Mucosa of descending colon (tissue), 3 donors: ENCODE measurements at regions not wholly inside any gene's neighbourhood (a gene's known extent, or its start where the extent isn't known, plus 50 kb on each side); places are given as distances from the start of the nearest gene placed in this dataset.

Experiments used
- ATAC-seq: fragments of 200-7000 bp; cut with Tn5 transposase; one replicate; pipeline ENCODE4 v1.9.1; 2020; ENCODE audit warnings: mild to moderate bottlenecking, moderate library complexity
- DNase-seq, 3 donors: peaks; one replicate each; pipeline ENCODE4 v3.0.0-alpha.2; 2020
- H3K36me3 ChIP-seq: fragments of 200-600 bp; one replicate; pipeline ENCODE4 v1.8.0; 2021; ENCODE audit warnings: low read depth, mild to moderate bottlenecking
- H3K4me1 ChIP-seq: fragments of 200-600 bp; one replicate; pipeline ENCODE4 v1.8.0; 2021; ENCODE audit warnings: low read depth, mild to moderate bottlenecking
- H3K4me3 ChIP-seq: fragments of 200-600 bp; one replicate; pipeline ENCODE4 v1.8.0; 2021; ENCODE audit warnings: mild to moderate bottlenecking
- H3K9me3 ChIP-seq: fragments of 200-600 bp; one replicate; pipeline ENCODE4 v1.8.0; 2021; ENCODE audit warnings: mild to moderate bottlenecking
- intact Hi-C, 2 donors: fragments of 100-400 bp; cut with DNase I in 1 of 2; cut with micrococcal nuclease in 1 of 2; formaldehyde crosslinking; loops; one replicate each; pipeline versions ENCODE4 v1.11.0 to v1.11.1; 2022; cut with DNase I, micrococcal nuclease
- TF ChIP-seq, protein P1 (sequence below): fragments of 200-600 bp; IDR thresholded peaks from one replicate; pipeline ENCODE4 v1.8.0; 2022; ENCODE audit warnings: antibody characterized with exemption, mild to moderate bottlenecking
- donor health status: DM: no; HTN: no; CAD: no; lungs with moderate emphysema.
- donor health status: DM: no; HTN: no; CAD: no.
- donor health status: DM: no; HTN: yes; CAD: no.

DNA sequence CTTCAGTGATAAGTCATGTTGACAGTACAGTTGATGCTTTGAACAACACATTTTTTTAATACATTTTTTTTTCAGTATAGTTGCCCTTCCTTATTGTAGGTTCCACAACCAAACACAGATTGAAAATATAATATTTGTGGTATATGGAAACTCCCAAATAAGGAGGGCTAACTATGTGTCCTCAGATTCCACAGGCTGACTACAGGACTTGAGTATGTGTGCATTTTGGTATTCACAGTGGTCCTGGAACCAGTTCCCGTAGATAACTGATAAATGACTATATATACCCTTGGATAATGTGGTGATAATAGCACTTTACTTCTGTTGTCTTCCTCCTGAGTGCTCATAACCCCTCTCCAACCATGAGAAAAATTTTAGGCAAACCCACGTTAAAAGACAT lies 111.6 kb upstream of the NUDT6 start:
- Histone ChIP-seq H3K36me3 (no peaks in the 10 kb centered on the region), H3K4me3 (no peak overlapping the region), H3K9me3 (no peaks in the 10 kb centered on the region), H3K4me1 (no peaks in the 10 kb centered on the region)
- DNase-seq (no peak), ATAC-seq (no peak)
- TF ChIP-seq, protein P1, sequence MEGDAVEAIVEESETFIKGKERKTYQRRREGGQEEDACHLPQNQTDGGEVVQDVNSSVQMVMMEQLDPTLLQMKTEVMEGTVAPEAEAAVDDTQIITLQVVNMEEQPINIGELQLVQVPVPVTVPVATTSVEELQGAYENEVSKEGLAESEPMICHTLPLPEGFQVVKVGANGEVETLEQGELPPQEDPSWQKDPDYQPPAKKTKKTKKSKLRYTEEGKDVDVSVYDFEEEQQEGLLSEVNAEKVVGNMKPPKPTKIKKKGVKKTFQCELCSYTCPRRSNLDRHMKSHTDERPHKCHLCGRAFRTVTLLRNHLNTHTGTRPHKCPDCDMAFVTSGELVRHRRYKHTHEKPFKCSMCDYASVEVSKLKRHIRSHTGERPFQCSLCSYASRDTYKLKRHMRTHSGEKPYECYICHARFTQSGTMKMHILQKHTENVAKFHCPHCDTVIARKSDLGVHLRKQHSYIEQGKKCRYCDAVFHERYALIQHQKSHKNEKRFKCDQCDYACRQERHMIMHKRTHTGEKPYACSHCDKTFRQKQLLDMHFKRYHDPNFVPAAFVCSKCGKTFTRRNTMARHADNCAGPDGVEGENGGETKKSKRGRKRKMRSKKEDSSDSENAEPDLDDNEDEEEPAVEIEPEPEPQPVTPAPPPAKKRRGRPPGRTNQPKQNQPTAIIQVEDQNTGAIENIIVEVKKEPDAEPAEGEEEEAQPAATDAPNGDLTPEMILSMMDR: no peak
- intact Hi-C loops: no loop called here

DNA sequence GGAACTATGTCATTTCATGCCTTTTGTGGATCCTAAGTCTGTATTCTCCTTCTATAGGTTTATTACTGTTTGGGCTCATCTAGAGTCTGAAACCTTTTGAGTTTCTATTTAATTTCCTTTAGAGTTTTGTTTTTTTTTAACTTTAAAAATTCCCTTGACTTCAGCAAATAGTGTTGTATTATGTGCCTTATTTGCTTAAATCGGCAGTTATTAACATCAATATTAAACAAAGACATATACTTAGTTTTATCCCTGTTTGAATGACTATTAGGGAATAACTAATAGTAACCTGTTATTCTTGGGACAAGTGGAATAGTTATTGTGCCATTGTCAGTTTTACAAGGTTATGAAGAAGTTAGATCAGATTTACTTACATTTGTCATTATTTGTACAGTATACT lies 112.8 kb upstream of the NUDT6 start:
- TF ChIP-seq, protein P1: no peak
- Histone ChIP-seq H3K9me3 (no peaks in the 10 kb centered on the region), H3K4me3 (no peak overlapping the region), H3K4me1 (no peaks in the 10 kb centered on the region), H3K36me3 (no peaks in the 10 kb centered on the region)
- DNase-seq (no peak), ATAC-seq (no peak)
- intact Hi-C loops: no loop called here

DNA sequence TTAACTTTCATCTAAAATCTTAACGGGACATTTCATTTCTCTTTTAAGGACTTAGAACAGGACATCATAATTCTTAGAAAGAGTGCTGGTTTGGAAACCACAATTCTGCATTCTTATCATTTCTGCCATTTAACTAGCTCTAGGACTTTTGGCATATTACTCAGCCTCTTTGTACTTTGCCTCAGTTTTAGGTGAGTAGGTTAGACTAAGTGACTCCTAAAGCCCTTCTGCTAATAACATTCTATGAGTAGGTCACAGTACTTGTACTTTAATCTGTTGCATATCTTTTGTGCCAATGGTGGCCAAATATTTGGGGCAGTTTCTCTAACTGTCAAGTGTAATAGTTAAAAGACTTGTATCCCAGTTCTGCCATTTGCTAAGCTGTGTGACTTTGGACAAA lies 115.4 kb upstream of the NUDT6 start:
- ATAC-seq (no peak), DNase-seq (no peak)
- TF ChIP-seq, protein P1: no peak
- intact Hi-C loops: no loop called here
- Histone ChIP-seq H3K36me3 (no peaks in the 10 kb centered on the region), H3K4me3 (no peak overlapping the region), H3K4me1 (no peaks in the 10 kb centered on the region), H3K9me3 (peaks cover 4% of the 10 kb centered on the region)

DNA sequence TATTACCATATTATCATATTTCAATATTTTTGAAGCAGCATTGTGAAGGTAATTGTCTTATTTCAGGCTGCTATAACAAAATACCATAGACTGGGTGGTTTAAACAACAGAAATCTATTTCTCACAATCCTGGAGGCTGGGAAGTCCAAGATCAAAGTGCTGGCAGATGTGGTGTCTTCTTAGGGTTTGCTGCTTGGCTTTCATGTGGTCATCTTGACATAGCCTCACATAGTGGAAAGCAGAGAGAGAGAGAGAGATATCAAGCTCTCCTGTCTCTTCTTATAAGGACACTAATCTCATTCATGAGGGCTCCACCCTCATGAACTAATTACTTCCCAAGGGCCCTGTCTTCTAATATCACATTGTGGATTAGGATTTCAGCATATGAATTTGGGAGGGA lies 119.7 kb upstream of the NUDT6 start:
- ATAC-seq: no peak
- intact Hi-C loops: no loop called here
- Histone ChIP-seq H3K9me3 (peaks cover 12% of the 10 kb centered on the region), H3K4me3 (no peak overlapping the region), H3K4me1 (no peaks in the 10 kb centered on the region), H3K36me3 (no peaks in the 10 kb centered on the region)
- TF ChIP-seq, protein P1: no peak
- DNase-seq: no peak

DNA sequence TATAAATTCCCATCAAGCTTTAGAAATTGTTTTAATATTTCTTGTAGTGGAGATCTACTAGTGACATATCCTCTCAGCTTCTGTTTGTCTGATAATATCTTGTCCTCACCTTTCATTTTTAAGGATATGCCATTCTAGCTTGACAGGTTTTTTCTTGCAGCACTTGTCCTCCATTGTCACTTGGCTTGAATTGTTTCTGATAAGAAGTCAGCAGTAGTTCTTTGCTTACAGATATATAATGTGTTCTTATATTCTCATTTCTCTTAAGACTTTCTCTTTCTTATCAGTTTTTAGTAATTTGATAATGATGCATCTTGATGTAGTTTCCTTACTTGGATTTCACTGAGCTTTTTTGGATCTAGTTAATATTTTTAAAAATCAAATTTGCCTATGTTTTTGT lies 120.6 kb upstream of the NUDT6 start:
- H3K9me3 ChIP-seq: peaks cover 18% of the 10 kb centered on the region
- H3K4me1 ChIP-seq: no peaks in the 10 kb centered on the region
- no peak overlapping the region for H3K4me3 ChIP-seq
- no peaks in the 10 kb centered on the region for H3K36me3 ChIP-seq
- TF ChIP-seq, protein P1: no peak
- intact Hi-C loops: no loop called here
- DNase-seq (no peak), ATAC-seq (no peak)

DNA sequence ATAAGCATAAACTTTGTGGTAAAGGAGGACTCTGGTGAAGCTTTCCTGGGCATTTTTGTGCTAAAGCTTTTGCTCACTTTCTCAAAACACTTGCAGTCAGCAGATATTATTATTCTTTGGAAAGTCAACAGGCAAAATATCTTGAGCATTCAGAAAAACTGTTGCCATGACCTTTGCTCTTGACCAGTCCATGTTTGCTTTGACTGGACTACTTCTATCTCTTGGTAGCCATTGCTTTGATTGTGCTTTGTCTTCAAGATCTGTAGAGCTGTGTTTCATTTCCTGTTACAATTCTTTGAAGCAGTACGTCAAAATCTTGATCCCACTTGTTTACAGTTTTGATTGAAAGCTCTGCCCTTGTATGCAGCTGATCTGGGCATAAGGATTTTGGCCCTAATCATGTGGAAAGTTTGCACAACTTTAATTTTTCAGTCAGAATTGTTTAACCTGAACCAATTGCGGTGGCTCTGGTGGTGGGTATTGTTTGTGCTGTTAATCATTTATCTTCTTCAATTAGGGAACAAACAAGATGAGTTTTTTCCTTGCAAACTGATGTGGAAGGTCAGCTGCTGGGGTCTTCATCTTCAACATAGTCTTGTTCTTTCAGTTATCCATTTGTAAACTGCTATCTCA lies 121.5 kb upstream of the NUDT6 start:
- ATAC-seq (no peak), DNase-seq (no peak)
- H3K4me3 ChIP-seq: no peak overlapping the region
- TF ChIP-seq, protein P1: no peak
- H3K4me1 ChIP-seq: no peaks in the 10 kb centered on the region
- H3K36me3 ChIP-seq: no peaks in the 10 kb centered on the region
- peaks cover 22% of the 10 kb centered on the region for H3K9me3 ChIP-seq
- intact Hi-C loops: no loop called here
